ENCODE measurements at regions not wholly inside any gene's neighbourhood (a gene's known extent, or its start where the extent isn't known, plus 50 kb on each side); places are given as distances from the start of the nearest gene placed in this dataset.

DNA sequence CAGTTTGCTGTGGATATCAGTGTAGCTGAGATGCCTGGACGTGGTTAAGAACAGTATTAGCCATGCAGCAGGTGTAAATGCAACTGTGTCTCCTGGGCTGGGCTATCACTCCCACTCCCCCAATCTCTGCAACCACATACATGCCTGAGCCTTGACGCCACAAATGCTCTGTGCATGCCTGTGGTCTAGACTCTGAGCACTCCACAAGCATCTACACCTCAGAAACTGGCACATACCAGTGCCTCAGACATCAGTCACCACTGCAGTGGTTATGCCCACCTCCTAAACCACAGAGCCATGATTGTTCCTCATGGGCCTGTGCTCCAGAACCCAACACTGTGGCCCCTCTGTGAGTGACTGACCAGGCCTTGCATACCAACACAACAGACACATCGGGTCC lies 226.8 kb upstream of the ALG10 start:
- no peaks in the 10 kb centered on the region for H4K20me1 ChIP-seq (ENCODE audit: insufficient read depth)
- POLR2A ChIA-PET = no interaction called here
- H3K9ac ChIP-seq = no peak overlapping the region
- H3K4me2 ChIP-seq = no peak overlapping the region
- no peaks in the 10 kb centered on the region for H3K9me2 ChIP-seq
- H3F3A ChIP-seq (replicated peaks; ENCODE audit: insufficient read depth) = no peaks in the 10 kb centered on the region
- TF ChIP-seq NFIC (IDR thresholded peaks at IDR 0.05; ENCODE audit: borderline replicate concordance) (no peak), FOXJ3 (CRISPR knock-in tag; IDR thresholded peaks at IDR 0.05) (no peak), GABPA (IDR thresholded peaks at IDR 0.05; ENCODE audit: low read depth) (no peak), TCF12 (IDR thresholded peaks at IDR 0.05) (no peak), SMC3 (IDR thresholded peaks at IDR 0.05; ENCODE audit: low read depth, low read length) (no peak), MEF2A (IDR thresholded peaks at IDR 0.05; ENCODE audit: borderline replicate concordance, low read depth) (no peak), RFX5 (IDR thresholded peaks at IDR 0.05; ENCODE audit: low read length) (no peak), FOXM1 (IDR thresholded peaks at IDR 0.05; ENCODE audit: low read depth) (no peak), TEAD4 (IDR thresholded peaks at IDR 0.05; ENCODE audit: borderline replicate concordance, insufficient read depth) (no peak), GATA2 (CRISPR knock-in tag; IDR thresholded peaks at IDR 0.05) (no peak), NRF1 (IDR thresholded peaks at IDR 0.05; ENCODE audit: low read depth, low read length) (no peak), EP300 (IDR thresholded peaks at IDR 0.05; ENCODE audit: borderline replicate concordance in 1 of 2, low read depth in 1 of 2, low read length in 1 of 2) (no peak), JUND (IDR thresholded peaks at IDR 0.05) (no peak), YY1 (IDR thresholded peaks at IDR 0.05; ENCODE audit: low read depth) (no peak), POLR2AphosphoS5 (IDR thresholded peaks at IDR 0.05; ENCODE audit: low read depth, low read length) (no peak)
- TF ChIP-seq, protein P1, sequence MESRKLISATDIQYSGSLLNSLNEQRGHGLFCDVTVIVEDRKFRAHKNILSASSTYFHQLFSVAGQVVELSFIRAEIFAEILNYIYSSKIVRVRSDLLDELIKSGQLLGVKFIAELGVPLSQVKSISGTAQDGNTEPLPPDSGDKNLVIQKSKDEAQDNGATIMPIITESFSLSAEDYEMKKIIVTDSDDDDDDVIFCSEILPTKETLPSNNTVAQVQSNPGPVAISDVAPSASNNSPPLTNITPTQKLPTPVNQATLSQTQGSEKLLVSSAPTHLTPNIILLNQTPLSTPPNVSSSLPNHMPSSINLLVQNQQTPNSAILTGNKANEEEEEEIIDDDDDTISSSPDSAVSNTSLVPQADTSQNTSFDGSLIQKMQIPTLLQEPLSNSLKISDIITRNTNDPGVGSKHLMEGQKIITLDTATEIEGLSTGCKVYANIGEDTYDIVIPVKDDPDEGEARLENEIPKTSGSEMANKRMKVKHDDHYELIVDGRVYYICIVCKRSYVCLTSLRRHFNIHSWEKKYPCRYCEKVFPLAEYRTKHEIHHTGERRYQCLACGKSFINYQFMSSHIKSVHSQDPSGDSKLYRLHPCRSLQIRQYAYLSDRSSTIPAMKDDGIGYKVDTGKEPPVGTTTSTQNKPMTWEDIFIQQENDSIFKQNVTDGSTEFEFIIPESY (IDR thresholded peaks at IDR 0.05; ENCODE audit: borderline replicate concordance, low read depth) = no peak
- TF ChIP-seq, protein P2, sequence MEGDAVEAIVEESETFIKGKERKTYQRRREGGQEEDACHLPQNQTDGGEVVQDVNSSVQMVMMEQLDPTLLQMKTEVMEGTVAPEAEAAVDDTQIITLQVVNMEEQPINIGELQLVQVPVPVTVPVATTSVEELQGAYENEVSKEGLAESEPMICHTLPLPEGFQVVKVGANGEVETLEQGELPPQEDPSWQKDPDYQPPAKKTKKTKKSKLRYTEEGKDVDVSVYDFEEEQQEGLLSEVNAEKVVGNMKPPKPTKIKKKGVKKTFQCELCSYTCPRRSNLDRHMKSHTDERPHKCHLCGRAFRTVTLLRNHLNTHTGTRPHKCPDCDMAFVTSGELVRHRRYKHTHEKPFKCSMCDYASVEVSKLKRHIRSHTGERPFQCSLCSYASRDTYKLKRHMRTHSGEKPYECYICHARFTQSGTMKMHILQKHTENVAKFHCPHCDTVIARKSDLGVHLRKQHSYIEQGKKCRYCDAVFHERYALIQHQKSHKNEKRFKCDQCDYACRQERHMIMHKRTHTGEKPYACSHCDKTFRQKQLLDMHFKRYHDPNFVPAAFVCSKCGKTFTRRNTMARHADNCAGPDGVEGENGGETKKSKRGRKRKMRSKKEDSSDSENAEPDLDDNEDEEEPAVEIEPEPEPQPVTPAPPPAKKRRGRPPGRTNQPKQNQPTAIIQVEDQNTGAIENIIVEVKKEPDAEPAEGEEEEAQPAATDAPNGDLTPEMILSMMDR (IDR thresholded peaks at IDR 0.05) = no peak
- DNase-seq = no peak
- no peak overlapping the region for H3K4me3 ChIP-seq (ENCODE audit: low read depth in 2 of 2, low read length in 1 of 2)
- H2AFZ ChIP-seq (ENCODE audit: low read depth) = no peak overlapping the region
- CTCF ChIA-PET = no interaction called here
- no peaks in the 10 kb centered on the region for H3K4me1 ChIP-seq (ENCODE audit: control insufficient read depth in 1 of 2, insufficient read depth in 2 of 2, low read depth in 1 of 2, low read length in 1 of 2)
- no peak overlapping the region for H3K27ac ChIP-seq (ENCODE audit: low read depth in 2 of 2, low read length in 1 of 2)
- H3K9me3 ChIP-seq = no peaks in the 10 kb centered on the region
- H3K79me2 ChIP-seq (ENCODE audit: insufficient read depth) = no peaks in the 10 kb centered on the region
- no peaks in the 10 kb centered on the region for H3K36me3 ChIP-seq (replicated peaks in 1 of 2; ENCODE audit: control insufficient read depth in 1 of 2, insufficient read depth in 2 of 2, low read length in 1 of 2)
- 0% methylated on average over 2 of the region's 3 CpGs for WGBS (ENCODE audit: low lambda C conversion rate)
- H3K27me3 ChIP-seq (ENCODE audit: insufficient read depth) = no peaks in the 10 kb centered on the region

DNA sequence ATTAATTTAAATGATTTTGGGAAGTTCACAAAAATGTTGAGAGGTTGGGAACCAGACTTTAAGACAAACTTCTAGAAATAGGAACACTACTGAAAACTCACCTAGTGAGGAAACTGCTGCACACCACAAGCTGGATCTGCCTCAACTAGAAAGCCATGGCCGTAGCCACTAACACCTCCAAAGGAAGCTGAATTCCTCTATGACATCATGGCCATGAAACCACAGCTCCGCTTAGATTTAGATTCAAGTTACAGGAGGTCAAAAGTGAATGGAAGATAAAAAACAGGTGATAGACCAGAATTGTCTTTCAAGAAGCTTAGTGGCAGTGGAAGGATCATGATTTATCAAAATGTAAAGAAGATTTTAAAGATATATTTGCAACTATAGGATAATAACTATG lies 208.8 kb upstream of the ALG10 start:
- POLR2A ChIA-PET = no interaction called here
- CTCF ChIA-PET = no interaction called here
- WGBS (ENCODE audit: low lambda C conversion rate) = 30% methylated on average over 2 of the region's 2 CpGs

More for the DNA sequence above, 208.8 kb upstream of the ALG10 start:
- Histone ChIP-seq H3K36me3 (replicated peaks in 1 of 2; ENCODE audit: control insufficient read depth in 1 of 2, insufficient read depth in 2 of 2, low read length in 1 of 2) (no peaks in the 10 kb centered on the region), H3K4me1 (ENCODE audit: control insufficient read depth in 1 of 2, insufficient read depth in 2 of 2, low read depth in 1 of 2, low read length in 1 of 2) (no peaks in the 10 kb centered on the region), H3K4me3 (ENCODE audit: low read depth in 2 of 2, low read length in 1 of 2) (no peak overlapping the region), H3F3A (replicated peaks; ENCODE audit: insufficient read depth) (no peaks in the 10 kb centered on the region), H3K79me2 (ENCODE audit: insufficient read depth) (no peaks in the 10 kb centered on the region), H3K9ac (no peak overlapping the region), H2AFZ (ENCODE audit: low read depth) (no peak overlapping the region), H3K9me3 (no peaks in the 10 kb centered on the region), H3K9me2 (no peaks in the 10 kb centered on the region), H3K27me3 (ENCODE audit: insufficient read depth) (no peaks in the 10 kb centered on the region), H3K27ac (ENCODE audit: low read depth in 2 of 2, low read length in 1 of 2) (no peak overlapping the region), H3K4me2 (no peak overlapping the region), H4K20me1 (ENCODE audit: insufficient read depth) (no peaks in the 10 kb centered on the region)
- no peak for DNase-seq
- TF ChIP-seq GATA2 (CRISPR knock-in tag; IDR thresholded peaks at IDR 0.05) = no peak
- TF ChIP-seq, protein P3, sequence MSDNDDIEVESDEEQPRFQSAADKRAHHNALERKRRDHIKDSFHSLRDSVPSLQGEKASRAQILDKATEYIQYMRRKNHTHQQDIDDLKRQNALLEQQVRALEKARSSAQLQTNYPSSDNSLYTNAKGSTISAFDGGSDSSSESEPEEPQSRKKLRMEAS (IDR thresholded peaks at IDR 0.05; ENCODE audit: low read depth) = no peak
- TF ChIP-seq SIN3A (IDR thresholded peaks at IDR 0.05; ENCODE audit: borderline replicate concordance, low read depth, low read length) = no peak
- no peak for TF ChIP-seq MXI1 (IDR thresholded peaks at IDR 0.05; ENCODE audit: low read depth, low read length)
- TF ChIP-seq, protein P4, sequence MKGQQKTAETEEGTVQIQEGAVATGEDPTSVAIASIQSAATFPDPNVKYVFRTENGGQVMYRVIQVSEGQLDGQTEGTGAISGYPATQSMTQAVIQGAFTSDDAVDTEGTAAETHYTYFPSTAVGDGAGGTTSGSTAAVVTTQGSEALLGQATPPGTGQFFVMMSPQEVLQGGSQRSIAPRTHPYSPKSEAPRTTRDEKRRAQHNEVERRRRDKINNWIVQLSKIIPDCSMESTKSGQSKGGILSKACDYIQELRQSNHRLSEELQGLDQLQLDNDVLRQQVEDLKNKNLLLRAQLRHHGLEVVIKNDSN (IDR thresholded peaks at IDR 0.05; ENCODE audit: borderline replicate concordance, low read depth) = no peak
- TF ChIP-seq, protein P1 (IDR thresholded peaks at IDR 0.05; ENCODE audit: borderline replicate concordance, low read depth) = no peak
